Naive thymus-derived CD8-positive, alpha-beta T cell (primary cell): ENCODE measurements at regions not wholly inside any gene's neighbourhood (a gene's known extent, or its start where the extent isn't known, plus 50 kb on each side); places are given as distances from the start of the nearest gene placed in this dataset.

ENCODE experiments used
- ATAC-seq, 2 donors: fragments of 150-1000 bp; cut with Tn5 transposase in 1 of 2; sonication (Bioruptor Pico), chemical (Tn5 transposase) in 1 of 2; 1 replicate in 1 of 2; 2 replicates in 1 of 2; pipeline ENCODE4 v1.10.0; 2021; ENCODE audit warnings: mild to moderate bottlenecking in 2 of 2, moderate library complexity in 2 of 2
- POLR2A ChIA-PET: fragments of 350-600 bp; sonication (Branson Sonifier 250); formaldehyde crosslinking; loops from one replicate; lab custom pipeline; 2021; ENCODE audit warnings: antibody characterized with exemption; lab: Charles Lee
- DNase-seq, 10 donors: peaks; one replicate each; pipeline versions ENCODE4 v3.0.0 to v3.0.0-alpha.2; 2020 to 2022
- H3K27ac Mint-ChIP-seq, 10 donors: one replicate each; pipeline ENCODE4 v1.8.0; 2020 to 2022; ENCODE audit warnings: mild to moderate bottlenecking in 10 of 10, mixed read lengths in 10 of 10, moderate library complexity in 4 of 10, inconsistent platforms in 1 of 10
- H3K27me3 Mint-ChIP-seq, 5 donors: one replicate each; pipeline ENCODE4 v1.8.0; 2021 to 2022; ENCODE audit warnings: mixed read lengths in 5 of 5
- H3K36me3 Mint-ChIP-seq, 3 donors: one replicate each; pipeline ENCODE4 v1.8.0; 2020 to 2022; ENCODE audit warnings: mixed read lengths in 3 of 3, mild to moderate bottlenecking in 2 of 3, inconsistent platforms in 1 of 3
- H3K4me1 Mint-ChIP-seq, 4 donors: one replicate each; pipeline ENCODE4 v1.8.0; 2021 to 2022; ENCODE audit warnings: mixed read lengths in 4 of 4
- H3K4me3 Mint-ChIP-seq, 10 donors: one replicate each; pipeline ENCODE4 v1.8.0; 2020 to 2022; ENCODE audit warnings: mild to moderate bottlenecking in 10 of 10, mixed read lengths in 10 of 10, moderate library complexity in 6 of 10, inconsistent platforms in 1 of 10
- H3K9me3 Mint-ChIP-seq, 9 donors: one replicate each; pipeline ENCODE4 v1.8.0; 2020 to 2022; ENCODE audit warnings: mixed read lengths in 9 of 9, mild to moderate bottlenecking in 3 of 9, inconsistent platforms in 1 of 9, moderate library complexity in 1 of 9

DNA sequence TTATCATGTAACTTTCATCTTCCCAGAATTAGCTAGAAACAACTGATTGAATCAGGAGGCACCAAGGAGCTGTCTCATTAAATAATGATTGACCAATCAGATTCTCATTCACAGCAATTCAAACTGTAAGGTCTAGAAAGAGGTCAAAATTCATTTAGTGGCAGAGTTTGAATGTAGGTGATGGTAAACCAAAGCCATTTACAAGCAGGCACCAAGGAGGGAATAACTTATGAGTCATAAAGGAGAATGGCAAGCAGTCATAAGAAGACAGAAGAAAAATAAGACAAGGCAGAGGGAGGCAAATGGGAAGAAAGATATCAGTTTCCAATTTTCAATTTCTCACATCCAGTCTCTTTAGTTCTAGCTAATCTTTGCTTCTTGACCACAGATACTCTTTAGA lies 52.9 kb upstream of the DEFB112 start:
- POLR2A ChIA-PET, result no interaction called here
- H3K27ac Mint-ChIP-seq, result no peak overlapping the region
- ATAC-seq, result no peak
- H3K27me3 Mint-ChIP-seq, result peaks cover 0 to 6% (median 0%) of the 10 kb centered on the region in 5 donors
- H3K36me3 Mint-ChIP-seq, result no peaks in the 10 kb centered on the region
- no peak overlapping the region for H3K4me3 Mint-ChIP-seq
- no peaks in the 10 kb centered on the region for H3K4me1 Mint-ChIP-seq
- peaks cover 0 to 19% (median 4%) of the 10 kb centered on the region in 9 donors for H3K9me3 Mint-ChIP-seq
- no peak for DNase-seq

DNA sequence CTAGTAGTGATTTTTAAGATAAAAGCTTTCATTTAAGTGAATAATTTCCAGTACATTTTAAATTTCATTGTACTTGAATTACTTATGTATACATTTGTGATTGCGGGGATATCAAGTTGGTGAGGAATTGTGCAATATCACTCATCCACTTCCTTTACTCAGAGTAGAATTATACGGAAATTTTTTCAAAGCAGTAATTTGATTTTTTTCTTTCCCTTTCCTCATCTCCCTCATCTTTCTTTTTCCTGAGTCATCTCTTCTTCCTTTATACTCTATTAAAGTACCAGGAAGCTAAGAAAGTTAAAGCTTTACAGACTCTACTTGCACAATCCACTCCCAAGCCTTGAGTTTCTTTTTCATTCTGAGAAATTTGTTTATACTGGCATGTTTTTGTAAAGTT lies 60.9 kb upstream of the DEFB112 start:
- Mint-ChIP-seq H3K4me1 (no peaks in the 10 kb centered on the region), H3K36me3 (no peaks in the 10 kb centered on the region), H3K4me3 (no peak overlapping the region), H3K27ac (no peak overlapping the region), H3K27me3 (no peaks in the 10 kb centered on the region), H3K9me3 (peaks cover 0 to 10% (median 3%) of the 10 kb centered on the region in 9 donors)
- ATAC-seq (no peak), DNase-seq (no peak)
- POLR2A ChIA-PET, result no interaction called here

DNA sequence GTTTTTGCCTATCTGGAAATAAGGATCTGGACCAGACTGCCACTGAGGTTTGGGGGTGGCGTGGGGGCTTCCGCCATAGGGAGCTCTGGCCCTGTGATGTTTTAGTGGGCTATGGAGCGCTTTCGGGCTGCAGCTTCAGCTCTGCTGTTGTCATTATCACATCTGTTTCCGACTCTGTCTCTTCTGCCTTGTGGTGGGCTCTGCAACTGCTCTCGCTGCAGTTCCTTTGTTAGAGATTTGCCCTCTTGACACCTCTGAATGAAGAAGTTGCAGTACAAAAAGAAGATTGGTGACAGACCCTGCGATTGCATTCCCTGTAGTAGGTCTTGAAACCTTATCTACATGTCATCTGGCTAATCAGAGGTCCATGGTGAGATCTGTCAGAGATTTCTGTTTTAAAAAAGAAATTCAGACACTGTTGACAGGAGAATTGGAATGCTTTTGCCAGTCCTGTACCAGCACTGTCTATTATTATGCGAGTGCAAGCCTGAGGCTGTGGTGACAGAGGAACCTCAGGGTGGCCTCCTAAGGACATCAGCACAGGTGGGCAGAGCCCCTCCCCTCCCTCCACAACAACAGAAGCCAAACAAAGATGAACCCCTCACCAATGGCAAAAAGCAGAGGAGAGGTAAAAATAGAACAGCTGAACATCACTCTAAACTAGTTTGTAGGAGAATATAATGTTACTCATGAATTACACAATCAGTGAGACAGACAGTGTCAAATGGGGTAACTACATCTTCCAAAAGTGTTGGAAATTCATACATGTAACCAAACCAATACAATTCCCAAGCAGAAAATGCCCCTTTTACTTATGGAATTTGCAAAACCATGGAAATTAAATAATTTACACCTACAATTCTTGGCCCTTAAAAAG lies 63.5 kb upstream of the DEFB112 start:
- H3K9me3 Mint-ChIP-seq, result peaks cover 0 to 8% (median 0%) of the 10 kb centered on the region in 9 donors
- no peaks in the 10 kb centered on the region for H3K4me1 Mint-ChIP-seq
- no peak for DNase-seq
- H3K27ac Mint-ChIP-seq, result no peak overlapping the region
- no peak for ATAC-seq
- no peak overlapping the region for H3K4me3 Mint-ChIP-seq
- POLR2A ChIA-PET, result no interaction called here
- no peaks in the 10 kb centered on the region for H3K27me3 Mint-ChIP-seq
- no peaks in the 10 kb centered on the region for H3K36me3 Mint-ChIP-seq

DNA sequence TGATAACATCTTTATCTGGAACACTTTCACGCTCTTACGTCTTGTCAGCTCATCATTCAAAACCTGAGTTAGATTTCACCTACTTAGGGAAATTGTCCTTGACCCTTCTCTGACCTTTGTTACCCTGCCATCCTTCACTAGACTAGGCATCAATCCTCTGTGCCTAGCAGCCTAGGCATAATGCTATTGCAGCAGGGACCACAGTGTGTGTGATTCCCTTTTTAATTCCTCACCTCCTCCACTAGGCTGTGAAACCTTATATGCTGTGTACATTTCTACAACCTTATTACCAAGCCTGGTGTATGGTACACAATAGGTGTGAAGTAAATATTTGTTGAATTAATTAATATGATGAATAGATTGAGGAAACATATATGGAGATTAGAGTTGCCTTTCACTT lies 66.7 kb upstream of the DEFB112 start:
- H3K4me3 Mint-ChIP-seq, result no peak overlapping the region
- POLR2A ChIA-PET, result no interaction called here
- H3K27ac Mint-ChIP-seq, result no peak overlapping the region
- no peaks in the 10 kb centered on the region for H3K36me3 Mint-ChIP-seq
- ATAC-seq (no peak), DNase-seq (no peak)
- H3K4me1 Mint-ChIP-seq, result no peaks in the 10 kb centered on the region
- H3K9me3 Mint-ChIP-seq, result peaks cover 0 to 9% (median 2%) of the 10 kb centered on the region in 9 donors
- peaks cover 0 to 4% (median 0%) of the 10 kb centered on the region in 5 donors for H3K27me3 Mint-ChIP-seq

DNA sequence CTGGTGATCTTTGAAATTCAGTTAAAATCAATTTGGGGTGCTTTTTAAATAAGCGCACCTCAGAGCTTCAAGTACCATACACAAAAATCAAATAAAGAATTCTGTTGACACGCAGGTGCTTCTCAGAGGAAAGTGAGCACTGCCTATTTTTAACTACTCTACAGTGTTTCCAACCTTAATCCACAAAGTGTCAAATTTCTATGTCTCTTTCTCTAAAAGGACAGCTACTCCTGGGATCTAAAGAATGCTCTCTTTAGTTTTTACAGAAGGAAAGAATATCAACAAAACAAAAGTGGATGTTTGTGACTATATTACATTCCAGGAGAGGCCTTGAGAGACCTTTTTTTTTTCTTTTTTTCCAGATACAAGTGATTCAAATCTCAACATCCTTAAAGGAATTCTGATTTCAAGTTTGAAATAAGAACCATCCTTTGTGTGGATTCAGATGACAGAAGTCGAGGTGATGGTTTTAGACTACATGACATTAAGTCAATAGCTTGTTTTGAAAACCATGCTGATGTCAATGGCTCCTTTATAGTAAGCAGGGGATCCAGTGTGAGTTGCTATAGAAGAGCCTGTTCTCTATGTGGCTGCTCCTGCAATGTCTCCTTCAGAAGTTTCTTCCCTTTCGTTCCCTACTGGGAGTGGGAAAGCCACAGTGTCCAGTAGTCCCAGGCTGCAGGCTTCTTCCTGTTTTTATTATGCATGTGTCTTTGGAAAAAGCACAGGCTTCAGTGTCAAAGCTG lies 67.2 kb upstream of the DEFB112 start:
- Mint-ChIP-seq H3K27me3 (peaks cover 0 to 4% (median 0%) of the 10 kb centered on the region in 5 donors), H3K27ac (no peak overlapping the region), H3K4me1 (no peaks in the 10 kb centered on the region), H3K4me3 (no peak overlapping the region), H3K9me3 (peaks cover 0 to 9% (median 2%) of the 10 kb centered on the region in 9 donors), H3K36me3 (no peaks in the 10 kb centered on the region)
- ATAC-seq (no peak), DNase-seq (no peak)
- POLR2A ChIA-PET, result no interaction called here

DNA sequence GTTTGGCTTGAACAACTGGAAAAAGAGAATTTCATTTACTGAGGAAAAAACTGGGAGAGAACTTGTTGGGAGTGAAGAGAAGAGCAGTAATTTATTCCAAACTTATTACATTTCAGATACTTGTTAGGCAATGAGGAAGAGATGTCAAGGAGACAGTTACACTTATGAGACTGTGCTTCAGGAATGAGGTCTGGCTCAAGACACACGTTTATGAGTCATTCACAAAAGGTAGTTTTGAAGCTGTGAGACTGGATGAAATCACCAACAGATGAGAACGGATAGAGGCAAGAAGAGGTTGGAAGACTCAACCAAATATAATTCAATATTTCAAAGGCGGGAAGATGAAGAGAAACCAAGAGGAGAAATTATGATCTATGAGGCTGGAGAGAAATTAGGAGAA lies 70.6 kb upstream of the DEFB112 start:
- Mint-ChIP-seq H3K4me1 (no peaks in the 10 kb centered on the region), H3K27me3 (peaks cover 0 to 4% (median 0%) of the 10 kb centered on the region in 5 donors), H3K36me3 (no peaks in the 10 kb centered on the region), H3K9me3 (peaks cover 0 to 9% (median 2%) of the 10 kb centered on the region in 9 donors), H3K4me3 (no peak overlapping the region), H3K27ac (no peak overlapping the region)
- DNase-seq, result no peak
- ATAC-seq, result no peak
- POLR2A ChIA-PET, result no interaction called here

DNA sequence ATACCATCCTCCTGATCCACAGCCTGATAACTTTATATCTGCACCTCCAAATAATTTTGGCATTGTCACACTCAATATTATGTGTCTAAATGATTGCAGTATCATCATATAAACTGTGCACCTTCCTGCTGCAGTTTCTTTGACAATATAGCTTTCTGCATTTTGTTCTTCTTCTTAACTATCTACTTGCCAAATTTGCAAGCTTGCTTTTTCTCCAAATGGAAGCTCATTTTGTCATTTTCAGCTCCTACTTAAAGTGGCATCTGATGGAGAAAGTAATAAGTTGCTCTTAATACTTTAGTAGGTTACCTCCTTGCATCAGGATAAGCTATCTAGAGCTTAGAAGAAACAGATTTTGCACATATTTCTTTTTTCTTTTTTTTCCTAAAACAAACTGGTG lies 74.0 kb upstream of the DEFB112 start:
- ATAC-seq (no peak), DNase-seq (no peak)
- POLR2A ChIA-PET, result no interaction called here
- Mint-ChIP-seq H3K9me3 (peaks cover 0 to 9% (median 0%) of the 10 kb centered on the region in 9 donors), H3K27me3 (peaks cover 0 to 2% (median 0%) of the 10 kb centered on the region in 5 donors), H3K27ac (no peak overlapping the region), H3K36me3 (no peaks in the 10 kb centered on the region), H3K4me3 (no peak overlapping the region), H3K4me1 (no peaks in the 10 kb centered on the region)

DNA sequence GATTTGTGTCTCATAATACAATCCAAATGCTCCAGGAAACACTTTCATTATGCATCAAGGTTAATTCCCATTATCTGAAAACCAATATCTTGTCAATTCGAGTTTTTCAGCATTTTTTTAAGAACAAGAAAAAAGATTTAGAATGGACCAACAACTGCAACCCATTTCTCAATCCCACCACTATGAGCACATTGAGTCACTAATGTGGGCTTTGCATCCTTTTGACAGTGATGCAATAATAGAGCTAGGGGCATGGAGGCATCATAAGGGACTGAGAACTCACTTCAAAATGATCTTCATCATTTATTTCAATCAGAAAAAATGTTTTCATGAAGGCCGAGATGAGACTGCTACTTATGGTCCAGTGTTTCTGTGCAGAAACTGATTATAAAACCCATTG lies 74.8 kb upstream of the DEFB112 start:
- no peak for DNase-seq
- no peak overlapping the region for H3K27ac Mint-ChIP-seq
- no peak overlapping the region for H3K4me3 Mint-ChIP-seq
- no peaks in the 10 kb centered on the region for H3K27me3 Mint-ChIP-seq
- peaks cover 0 to 9% (median 0%) of the 10 kb centered on the region in 9 donors for H3K9me3 Mint-ChIP-seq
- ATAC-seq, result no peak
- H3K4me1 Mint-ChIP-seq, result no peaks in the 10 kb centered on the region
- no peaks in the 10 kb centered on the region for H3K36me3 Mint-ChIP-seq
- POLR2A ChIA-PET, result no interaction called here

DNA sequence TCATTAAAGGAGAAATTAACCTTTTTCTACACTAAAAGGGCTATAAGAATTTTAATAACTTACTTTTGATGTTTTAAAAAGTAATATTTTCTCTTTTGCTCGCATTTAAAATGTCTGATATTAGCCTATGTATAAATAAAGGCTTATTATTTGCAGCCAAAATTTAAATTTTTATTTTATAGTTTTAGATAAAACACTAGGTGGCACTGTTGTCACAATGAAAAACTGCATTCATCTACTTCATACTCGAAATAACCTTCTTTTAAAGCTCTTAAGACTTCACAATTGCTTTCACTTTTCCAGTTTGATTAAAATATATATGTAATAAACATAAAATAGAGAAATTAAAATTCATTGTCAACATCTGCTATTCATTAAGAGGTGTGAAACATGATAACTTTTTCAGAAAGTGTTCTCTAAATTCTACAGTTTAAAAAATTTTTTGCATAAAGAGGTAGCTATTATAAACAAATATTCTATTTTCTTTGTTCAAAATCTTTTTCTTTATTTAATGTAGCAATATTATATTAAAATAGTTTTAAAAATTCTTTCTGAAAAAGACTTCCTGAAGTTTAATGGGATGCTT lies 78.8 kb upstream of the DEFB112 start:
- Mint-ChIP-seq H3K4me3 (no peak overlapping the region), H3K27ac (no peak overlapping the region), H3K36me3 (no peaks in the 10 kb centered on the region), H3K27me3 (no peaks in the 10 kb centered on the region), H3K9me3 (no peaks in the 10 kb centered on the region), H3K4me1 (no peaks in the 10 kb centered on the region)
- DNase-seq (peak in 1 of 10 donors; percentile 0), ATAC-seq (no peak)
- POLR2A ChIA-PET, result no interaction called here

DNA sequence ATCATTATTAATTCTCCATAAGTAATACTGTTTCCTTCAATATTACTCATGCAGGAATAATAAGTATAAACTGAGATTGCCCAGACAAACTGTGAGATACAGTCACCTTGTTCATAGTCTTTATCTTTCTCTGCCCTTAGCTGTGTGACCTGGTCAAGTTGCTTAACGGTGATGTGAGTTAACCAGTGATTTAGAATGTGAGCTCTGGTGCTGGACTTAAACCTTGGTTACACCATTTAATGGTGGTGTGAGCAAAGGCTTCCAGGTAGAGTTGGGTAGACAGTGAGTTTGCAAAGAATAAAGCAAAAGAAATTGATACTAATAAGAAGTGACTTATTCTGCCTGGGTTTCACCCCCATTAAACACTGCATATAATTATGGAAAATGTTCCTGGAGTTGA lies 86.2 kb upstream of the DEFB112 start:
- Mint-ChIP-seq H3K27ac (no peak overlapping the region), H3K9me3 (no peaks in the 10 kb centered on the region), H3K36me3 (no peaks in the 10 kb centered on the region), H3K27me3 (no peaks in the 10 kb centered on the region), H3K4me1 (no peaks in the 10 kb centered on the region), H3K4me3 (no peak overlapping the region)
- POLR2A ChIA-PET, result no interaction called here
- DNase-seq, result no peak
- ATAC-seq, result no peak

DNA sequence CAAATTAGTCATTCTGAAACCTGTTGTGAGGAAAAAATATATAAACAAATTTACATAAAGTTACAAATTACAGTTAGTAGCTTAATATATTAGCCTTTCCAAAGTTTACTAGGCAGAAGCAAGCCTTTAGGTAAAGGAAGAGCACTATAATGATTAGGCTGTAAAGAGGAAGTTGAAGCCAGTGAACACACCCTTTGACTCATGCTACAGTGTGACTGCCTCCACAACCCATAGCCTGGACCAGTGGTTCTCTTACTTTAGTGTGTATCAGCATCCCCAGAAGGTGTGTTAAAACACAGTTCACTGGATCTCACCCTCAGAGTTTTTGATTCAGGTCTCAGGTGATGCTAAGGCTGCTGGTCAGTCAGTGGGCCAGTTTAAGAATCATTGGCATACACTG lies 91.4 kb upstream of the DEFB112 start:
- H3K4me1 Mint-ChIP-seq, result no peaks in the 10 kb centered on the region
- ATAC-seq (no peak), DNase-seq (no peak)
- H3K27me3 Mint-ChIP-seq, result no peaks in the 10 kb centered on the region
- H3K9me3 Mint-ChIP-seq, result peaks cover 0 to 2% (median 0%) of the 10 kb centered on the region in 9 donors
- no peak overlapping the region for H3K4me3 Mint-ChIP-seq
- POLR2A ChIA-PET, result no interaction called here
- H3K36me3 Mint-ChIP-seq, result no peaks in the 10 kb centered on the region
- H3K27ac Mint-ChIP-seq, result no peak overlapping the region

DNA sequence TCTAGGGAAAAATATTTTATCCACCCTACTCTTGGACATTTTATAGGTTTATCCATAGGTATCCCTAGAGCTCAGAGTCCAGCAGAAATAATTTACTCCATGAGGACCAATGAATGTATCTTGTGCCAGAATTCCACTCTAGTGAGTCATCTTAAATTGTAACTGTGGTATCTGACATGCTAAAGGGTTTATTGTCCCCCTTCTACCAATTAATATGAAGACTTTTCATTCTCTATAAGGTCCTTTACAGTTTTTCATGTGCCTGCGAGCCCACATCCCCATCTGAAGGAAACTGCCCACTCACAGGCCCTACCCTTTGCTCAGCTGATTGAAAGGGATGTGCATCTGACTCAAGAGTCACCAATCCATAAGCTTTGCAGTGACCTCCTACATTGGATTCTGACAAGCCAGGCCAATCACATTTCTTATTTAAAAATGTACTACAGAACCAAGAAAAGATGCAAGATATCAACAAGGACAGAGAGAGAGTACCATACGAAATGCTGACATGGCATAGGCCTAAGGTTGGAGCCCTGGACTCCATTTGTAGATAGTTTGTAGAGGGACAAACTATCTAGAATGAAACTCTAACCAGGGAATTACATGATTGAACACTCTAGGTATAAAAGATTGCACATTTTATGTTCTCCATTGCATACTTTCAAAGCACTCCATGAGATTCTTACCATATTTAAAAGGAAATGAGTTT lies 93.4 kb upstream of the DEFB112 start:
- H3K36me3 Mint-ChIP-seq, result no peaks in the 10 kb centered on the region
- ATAC-seq (no peak), DNase-seq (no peak)
- H3K27ac Mint-ChIP-seq, result no peak overlapping the region
- no peak overlapping the region for H3K4me3 Mint-ChIP-seq
- POLR2A ChIA-PET, result no interaction called here
- H3K4me1 Mint-ChIP-seq, result no peaks in the 10 kb centered on the region
- no peaks in the 10 kb centered on the region for H3K27me3 Mint-ChIP-seq
- peaks cover 0 to 4% (median 0%) of the 10 kb centered on the region in 9 donors for H3K9me3 Mint-ChIP-seq
